ENCODE measurements at regions not wholly inside any gene's neighbourhood (a gene's known extent, or its start where the extent isn't known, plus 50 kb on each side); places are given as distances from the start of the nearest gene placed in this dataset.

DNA sequence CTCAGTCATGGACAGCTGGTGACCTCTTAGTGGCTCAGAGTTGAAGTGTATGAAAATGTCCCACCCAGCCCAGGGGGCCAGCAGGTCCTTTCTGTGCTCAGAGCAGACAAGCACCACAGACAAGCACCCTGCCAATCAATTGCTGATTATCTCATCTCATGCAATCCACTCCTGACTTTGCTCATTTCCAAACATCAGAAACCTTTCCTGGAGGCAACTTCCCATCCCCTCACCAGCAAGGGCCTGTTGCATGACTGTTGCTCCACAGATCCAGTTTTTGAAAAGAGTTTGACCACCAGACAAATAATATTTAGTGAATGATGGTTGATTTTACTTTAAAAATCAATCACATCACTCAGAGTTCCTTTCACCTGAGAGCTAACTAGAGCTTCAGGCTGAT is 397.3 kb upstream of the KLF4 start:
- Mint-ChIP-seq H3K9me3 (peaks cover 4% of the 10 kb centered on the region), H3K27me3 (no peaks in the 10 kb centered on the region), H3K27ac (no peak overlapping the region), H3K36me3 (ENCODE audit: low read depth) (no peaks in the 10 kb centered on the region), H3K4me1 (peaks cover 17% of the 10 kb centered on the region), H3K4me3 (no peak overlapping the region)
- CTCF ChIA-PET, result no interaction called here
- intact Hi-C loops (cut with micrococcal nuclease), result no loop called here
- DNase-seq (no peak), ATAC-seq (ENCODE audit: low read depth) (no peak)
- POLR2A ChIA-PET, result no interaction called here
- TF ChIP-seq, protein P1, sequence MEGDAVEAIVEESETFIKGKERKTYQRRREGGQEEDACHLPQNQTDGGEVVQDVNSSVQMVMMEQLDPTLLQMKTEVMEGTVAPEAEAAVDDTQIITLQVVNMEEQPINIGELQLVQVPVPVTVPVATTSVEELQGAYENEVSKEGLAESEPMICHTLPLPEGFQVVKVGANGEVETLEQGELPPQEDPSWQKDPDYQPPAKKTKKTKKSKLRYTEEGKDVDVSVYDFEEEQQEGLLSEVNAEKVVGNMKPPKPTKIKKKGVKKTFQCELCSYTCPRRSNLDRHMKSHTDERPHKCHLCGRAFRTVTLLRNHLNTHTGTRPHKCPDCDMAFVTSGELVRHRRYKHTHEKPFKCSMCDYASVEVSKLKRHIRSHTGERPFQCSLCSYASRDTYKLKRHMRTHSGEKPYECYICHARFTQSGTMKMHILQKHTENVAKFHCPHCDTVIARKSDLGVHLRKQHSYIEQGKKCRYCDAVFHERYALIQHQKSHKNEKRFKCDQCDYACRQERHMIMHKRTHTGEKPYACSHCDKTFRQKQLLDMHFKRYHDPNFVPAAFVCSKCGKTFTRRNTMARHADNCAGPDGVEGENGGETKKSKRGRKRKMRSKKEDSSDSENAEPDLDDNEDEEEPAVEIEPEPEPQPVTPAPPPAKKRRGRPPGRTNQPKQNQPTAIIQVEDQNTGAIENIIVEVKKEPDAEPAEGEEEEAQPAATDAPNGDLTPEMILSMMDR (IDR thresholded peaks at IDR 0.05), result no peak

- DNase-seq (no peak), ATAC-seq (ENCODE audit: low read depth) (peak; percentile 90)
- TF ChIP-seq, protein P1 (IDR thresholded peaks at IDR 0.05), result no peak
- Mint-ChIP-seq H3K27me3 (no peaks in the 10 kb centered on the region), H3K36me3 (ENCODE audit: low read depth) (no peaks in the 10 kb centered on the region), H3K27ac (peak overlapping the region; percentile 54), H3K4me3 (peak overlapping the region; percentile 1), H3K9me3 (no peaks in the 10 kb centered on the region), H3K4me1 (peaks cover 22% of the 10 kb centered on the region)
- intact Hi-C loops (cut with micrococcal nuclease), result no loop called here
- CTCF ChIA-PET, result no interaction called here
- POLR2A ChIA-PET, result no interaction called here
Observed at GRCh38 chr9:107883496-107884124, 394.0 kb upstream of the KLF4 start.

DNA sequence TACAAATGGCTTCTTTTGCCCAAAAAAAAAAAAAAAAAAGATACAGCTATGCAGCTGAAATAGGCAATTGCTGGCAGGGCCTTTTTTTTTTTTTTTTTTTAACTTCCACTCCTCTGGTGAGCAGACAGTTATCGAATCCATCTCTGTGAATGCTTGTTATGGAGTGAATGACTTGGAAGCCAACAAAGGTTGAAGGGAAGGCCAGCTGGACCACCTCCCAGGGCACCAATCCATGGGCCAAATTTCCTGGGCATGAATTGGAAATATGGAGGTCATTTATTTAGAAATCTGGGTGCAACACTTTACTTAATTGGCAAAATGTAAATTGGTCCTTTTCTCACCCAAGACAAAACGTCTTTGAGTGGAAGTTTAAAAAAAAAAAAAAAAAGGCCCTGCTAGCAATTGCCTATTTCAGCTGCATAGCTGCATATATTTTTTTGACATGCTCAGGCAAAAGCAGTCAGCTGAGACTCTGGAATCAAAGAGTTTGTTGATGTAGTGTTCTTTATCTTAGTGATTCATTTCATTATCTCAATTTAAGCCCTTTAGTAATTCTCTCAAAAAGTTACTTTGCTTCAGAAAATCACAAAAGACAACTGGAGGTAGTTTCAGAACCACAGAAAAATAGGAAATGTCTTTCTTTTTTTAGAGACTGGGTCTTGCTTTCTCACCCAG is 392.2 kb upstream of the KLF4 start:
- no peak overlapping the region for H3K4me3 Mint-ChIP-seq
- H3K36me3 Mint-ChIP-seq (ENCODE audit: low read depth), result no peaks in the 10 kb centered on the region
- H3K4me1 Mint-ChIP-seq, result peaks cover 31% of the 10 kb centered on the region
- ChIA-PET POLR2A (no interaction called here), CTCF (no interaction called here)
- TF ChIP-seq, protein P1 (IDR thresholded peaks at IDR 0.05), result no peak
- no peaks in the 10 kb centered on the region for H3K27me3 Mint-ChIP-seq
- H3K9me3 Mint-ChIP-seq, result no peaks in the 10 kb centered on the region
- no peak for DNase-seq
- no peak overlapping the region for H3K27ac Mint-ChIP-seq
- intact Hi-C loops (cut with micrococcal nuclease), result no loop called here
- no peak for ATAC-seq (ENCODE audit: low read depth)

- Mint-ChIP-seq H3K4me3 (no peak overlapping the region), H3K9me3 (no peaks in the 10 kb centered on the region), H3K27me3 (no peaks in the 10 kb centered on the region), H3K27ac (no peak overlapping the region), H3K4me1 (peaks cover 52% of the 10 kb centered on the region), H3K36me3 (ENCODE audit: low read depth) (no peaks in the 10 kb centered on the region)
- intact Hi-C loops (cut with micrococcal nuclease), result loop anchor here (10.0 kb wide), 1 partner anchor 1536 kb away; no protein-coding TSS in a partner anchor
- no peak for ATAC-seq (ENCODE audit: low read depth)
- ChIA-PET POLR2A (no interaction called here), CTCF (no interaction called here)
- DNase-seq, result no peak
- TF ChIP-seq, protein P1 (IDR thresholded peaks at IDR 0.05), result no peak
Observed at GRCh38 chr9:107878462-107878861, 388.9 kb upstream of the KLF4 start.

DNA sequence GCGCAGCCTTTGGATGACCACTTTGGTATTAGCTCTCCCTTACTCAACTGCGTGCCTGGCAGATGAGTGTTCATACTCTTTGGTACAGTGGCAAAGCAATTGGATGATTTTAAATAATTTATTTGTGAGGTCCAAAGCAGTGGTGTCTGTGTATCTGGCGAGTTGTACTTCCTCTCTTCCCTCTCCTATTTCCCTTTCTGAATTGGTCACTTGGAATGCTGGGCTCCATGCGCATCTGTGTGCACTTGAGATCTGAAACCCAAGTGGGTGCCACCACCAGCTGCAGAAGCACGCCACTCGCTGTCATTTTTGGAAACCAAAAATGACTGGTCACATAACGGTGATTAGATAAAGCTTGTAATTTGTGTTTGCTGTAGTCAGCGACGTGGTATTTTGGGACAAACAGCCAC is 386.0 kb upstream of the KLF4 start:
- Mint-ChIP-seq H3K27me3 (no peaks in the 10 kb centered on the region), H3K27ac (no peak overlapping the region), H3K4me3 (peak overlapping the region; percentile 50), H3K4me1 (peaks cover 73% of the 10 kb centered on the region), H3K36me3 (ENCODE audit: low read depth) (no peaks in the 10 kb centered on the region), H3K9me3 (no peaks in the 10 kb centered on the region)
- no peak for ATAC-seq (ENCODE audit: low read depth)
- intact Hi-C loops (cut with micrococcal nuclease), result loop anchor here (2.0 to 10.0 kb wide), 2 partner anchors 387 to 1539 kb away; partner anchors contain the start of gene KLF4
- TF ChIP-seq, protein P1 (IDR thresholded peaks at IDR 0.05), result no peak
- no peak for DNase-seq
- CTCF ChIA-PET, result no interaction called here
- POLR2A ChIA-PET, result no interaction called here
